HL-60/S4 (cell line): ENCODE measurements at regions not wholly inside any gene's neighbourhood (a gene's known extent, or its start where the extent isn't known, plus 50 kb on each side); places are given as distances from the start of the nearest gene placed in this dataset.

Experiments
- in situ Hi-C: fragments of 300-500 bp; cut with MboI; formaldehyde crosslinking; loops from 2 replicates; pipeline ENCODE4 v1.14.3; 2022; ENCODE audit warnings: low sequenced_read_pairs

DNA sequence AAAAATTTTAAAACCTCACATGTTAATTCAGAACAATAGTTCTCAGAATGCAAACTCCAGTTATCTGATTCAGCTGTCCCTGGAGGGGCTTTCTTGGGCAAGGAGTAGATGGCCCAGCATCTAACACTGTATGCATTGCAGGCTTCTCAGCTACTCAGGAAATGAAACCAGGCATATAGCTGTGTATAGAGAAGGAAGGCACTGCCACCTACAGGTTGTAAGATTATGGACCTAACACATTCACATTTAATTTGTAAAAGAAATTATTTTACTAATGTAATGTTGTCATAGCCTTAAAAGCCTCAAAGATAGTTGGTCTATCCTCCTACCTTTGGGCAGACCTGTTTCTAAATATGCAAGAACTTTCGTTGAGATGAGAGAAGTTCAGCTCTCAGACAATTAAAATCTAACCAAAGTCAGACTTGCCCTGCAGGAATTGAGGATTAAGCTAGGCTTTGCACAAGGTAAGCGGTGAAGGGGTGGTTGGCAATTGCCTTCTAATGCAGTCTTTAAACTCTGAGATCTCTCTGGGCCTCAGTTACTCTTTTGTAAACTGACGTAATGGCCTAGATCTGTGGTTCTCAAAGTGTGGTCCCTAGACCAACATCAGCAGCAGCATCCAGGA lies 132.8 kb upstream of the SLC24A5 start:
- in situ Hi-C loops = loop anchor here (25.0 kb wide), 1 partner anchor 801 kb away; no protein-coding TSS in a partner anchor

DNA sequence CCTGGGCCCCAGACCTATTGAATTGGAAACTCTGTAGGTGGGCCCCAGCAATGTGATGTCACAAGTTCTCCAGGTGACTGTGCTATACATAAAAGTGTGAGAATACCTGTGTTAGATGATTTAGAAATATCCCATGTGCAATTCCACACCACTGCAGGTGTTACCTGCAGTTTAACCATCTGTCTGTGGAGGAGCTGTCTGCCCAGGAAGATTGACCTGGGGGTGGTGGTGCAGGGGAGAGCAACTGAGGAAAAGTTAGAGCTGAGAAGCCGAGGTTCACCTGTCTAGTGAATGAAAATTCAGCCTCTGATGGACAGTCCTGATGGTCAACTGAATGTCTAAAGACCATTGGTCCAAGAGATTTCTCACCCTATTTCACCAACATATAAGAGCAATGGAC lies 132.2 kb upstream of the SLC24A5 start:
- in situ Hi-C loops = loop anchor here (25.0 kb wide), 1 partner anchor 801 kb away; no protein-coding TSS in a partner anchor

DNA sequence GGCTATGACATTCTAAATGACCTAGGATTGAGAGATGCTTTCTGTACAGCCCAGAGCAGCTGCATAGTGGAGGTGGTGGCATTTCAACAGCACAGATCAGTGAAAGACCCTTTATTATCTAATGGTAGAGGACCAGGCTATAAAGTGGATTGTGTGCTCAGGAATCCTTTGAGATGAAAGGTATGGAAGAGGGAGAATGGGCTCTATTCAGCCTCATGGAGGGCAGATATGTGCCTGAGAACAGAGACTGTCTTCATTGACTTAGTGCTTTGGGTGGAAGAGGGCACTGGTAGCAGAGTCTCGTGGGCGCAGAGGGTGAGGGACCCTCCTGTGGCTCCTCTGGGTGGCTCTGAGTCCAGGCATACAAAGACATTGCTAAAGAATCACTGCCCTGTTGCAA lies 130.0 kb upstream of the SLC24A5 start:
- in situ Hi-C loops = loop anchor here (10.0 to 25.0 kb wide), 2 partner anchors 266 to 804 kb away; no protein-coding TSS in a partner anchor

DNA sequence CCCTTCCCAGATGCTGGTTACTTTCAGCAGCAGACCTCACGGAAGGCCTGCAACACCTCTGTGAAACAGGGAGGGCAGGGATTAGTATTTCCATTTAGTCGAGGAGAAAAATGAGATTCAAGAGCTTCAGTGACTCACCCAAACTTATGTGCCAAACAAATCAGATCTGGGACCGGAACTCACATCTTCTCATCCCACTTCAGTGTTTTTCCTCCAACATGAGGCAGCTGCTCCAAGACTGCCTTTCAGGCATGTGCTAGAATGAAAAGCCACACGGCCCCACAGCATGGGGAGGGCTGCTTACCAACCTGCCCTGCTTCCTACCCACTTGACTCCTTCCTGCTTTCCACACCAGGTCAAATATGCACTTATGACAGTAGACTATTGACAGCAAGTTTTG lies 129.4 kb upstream of the SLC24A5 start:
- in situ Hi-C loops = loop anchor here (10.0 to 25.0 kb wide), 2 partner anchors 267 to 804 kb away; no protein-coding TSS in a partner anchor

DNA sequence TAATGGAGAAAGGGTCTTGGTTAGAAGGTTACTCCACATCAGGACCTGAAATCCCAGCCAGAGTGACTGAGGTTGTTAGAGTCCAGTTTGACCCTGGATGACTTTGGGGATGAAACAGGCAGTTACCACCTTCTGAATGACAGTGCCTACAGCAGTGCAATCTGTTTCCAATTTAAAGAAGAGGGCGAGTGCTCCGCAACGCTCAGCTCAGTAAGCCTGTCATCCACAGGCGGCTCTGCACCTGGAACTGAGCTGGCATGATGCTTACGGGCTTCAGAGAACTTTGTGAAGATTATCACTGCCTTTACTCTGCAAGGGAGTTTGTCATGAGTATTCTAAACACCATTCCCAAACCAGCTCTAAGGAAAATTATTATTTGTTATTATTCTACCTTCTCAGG lies 127.7 kb upstream of the SLC24A5 start:
- in situ Hi-C loops = loop anchor here (10.0 to 25.0 kb wide), 2 partner anchors 268 to 806 kb away; no protein-coding TSS in a partner anchor

DNA sequence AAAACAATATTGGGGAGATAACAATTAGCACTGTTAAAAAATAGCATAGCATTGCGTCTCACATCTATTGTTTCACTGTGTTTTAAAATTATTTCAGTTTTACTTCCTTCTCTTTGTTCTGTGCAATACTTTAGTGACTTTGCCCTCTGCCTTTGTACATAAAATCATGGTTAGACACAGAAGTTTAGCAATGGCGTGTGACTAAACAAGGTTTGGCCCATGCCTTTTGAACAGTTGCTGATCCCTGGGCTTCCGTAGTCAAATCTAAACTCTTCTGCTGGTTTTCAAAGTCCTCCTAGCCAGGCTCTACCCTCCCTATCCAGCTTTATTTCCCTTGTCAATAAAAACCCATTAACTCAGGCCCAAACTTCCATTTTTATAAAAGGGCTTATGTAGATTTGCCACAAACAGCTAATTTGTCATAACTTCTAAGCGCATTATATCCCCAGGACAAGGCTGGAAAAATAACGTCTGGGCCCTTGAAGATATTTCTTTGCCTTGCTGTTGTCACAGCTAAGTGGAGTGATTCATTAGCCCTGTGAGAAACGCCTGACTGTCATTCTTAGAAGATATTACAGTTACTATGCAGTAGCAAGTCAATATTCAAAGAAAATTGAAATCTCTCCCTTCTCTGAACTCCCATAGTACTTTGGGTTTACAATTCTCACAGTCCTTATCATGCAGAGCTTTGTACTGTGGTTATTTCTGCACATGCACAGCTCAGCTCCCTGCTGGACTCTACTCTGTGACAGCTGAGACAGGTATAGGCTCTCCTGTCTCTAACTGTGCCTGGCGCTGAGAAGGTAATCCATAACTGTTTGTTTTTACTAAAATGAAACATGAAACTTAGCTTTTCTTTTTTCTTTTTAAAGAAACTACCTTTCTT lies 123.4 kb upstream of the SLC24A5 start:
- in situ Hi-C loops = loop anchor here (10.0 to 25.0 kb wide), 2 partner anchors 273 to 810 kb away; no protein-coding TSS in a partner anchor

DNA sequence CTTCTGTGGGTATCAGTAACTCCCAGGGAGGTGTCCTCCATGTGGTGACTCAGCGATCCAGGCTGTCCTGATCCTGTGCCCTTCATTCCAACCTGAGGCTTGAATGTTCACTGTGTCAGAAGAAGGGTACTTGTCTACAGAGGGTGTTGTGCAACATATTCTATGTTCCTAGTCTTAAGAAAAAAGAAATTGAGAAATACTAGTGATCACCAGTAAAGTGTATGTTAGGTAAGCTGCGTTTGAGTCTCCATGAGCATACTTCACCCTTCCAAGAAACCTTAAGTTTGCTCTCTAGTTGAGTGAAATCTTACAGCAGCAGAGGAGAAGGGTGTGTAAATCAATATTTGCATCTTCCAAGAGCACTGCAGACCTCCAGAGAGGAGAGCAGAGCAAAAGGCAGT lies 122.2 kb upstream of the SLC24A5 start:
- in situ Hi-C loops = loop anchor here (10.0 to 25.0 kb wide), 2 partner anchors 274 to 811 kb away; no protein-coding TSS in a partner anchor

DNA sequence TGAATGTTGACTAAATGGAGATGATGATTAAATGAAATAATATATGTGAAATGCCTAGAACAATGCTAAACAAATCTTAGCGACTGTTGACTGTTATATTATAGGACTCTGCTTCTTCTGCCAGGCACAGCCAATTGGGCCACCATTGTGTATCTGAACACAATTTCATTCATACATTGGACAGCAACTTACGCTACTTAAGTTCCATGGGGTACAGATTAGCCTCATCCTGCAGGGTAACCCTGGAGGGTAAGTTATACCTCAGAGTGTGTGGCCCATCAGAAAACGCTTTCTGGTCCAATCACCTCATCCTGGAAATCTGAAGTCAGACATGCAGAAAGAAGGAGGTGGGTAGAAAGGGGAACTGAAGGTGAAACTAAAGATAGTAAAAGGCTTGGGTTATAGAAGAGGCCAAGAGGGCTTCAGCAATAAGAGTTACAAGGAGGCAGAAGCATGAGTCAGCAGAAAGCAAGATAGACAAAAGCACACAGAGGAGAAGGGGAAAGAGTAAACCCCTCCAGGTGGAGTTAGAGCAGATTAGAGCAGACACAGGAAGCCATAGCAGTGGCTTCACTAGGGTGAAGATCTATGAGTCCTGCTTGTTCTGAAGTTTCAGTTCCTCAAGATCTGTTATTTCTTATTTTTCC lies 119.3 kb upstream of the SLC24A5 start:
- in situ Hi-C loops = no loop called here

DNA sequence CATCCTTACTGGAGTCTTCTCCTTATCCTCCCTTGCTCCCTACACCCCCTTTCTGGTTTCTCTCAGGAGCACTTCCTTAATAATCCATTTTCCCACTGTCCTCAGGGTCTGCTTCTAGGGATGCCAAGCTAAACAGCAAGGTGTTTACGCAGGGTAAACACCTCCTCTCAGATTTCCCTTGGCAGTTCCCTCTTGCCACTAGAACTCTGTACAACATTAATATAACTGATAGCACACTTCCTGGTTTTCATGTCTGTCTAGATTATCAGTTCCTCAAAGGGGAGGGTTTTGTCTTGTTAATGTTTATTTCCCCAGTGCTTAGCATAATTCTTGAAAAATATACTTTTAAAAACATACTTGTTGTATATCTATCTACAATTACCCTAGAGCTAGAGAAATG lies 118.0 kb upstream of the SLC24A5 start:
- in situ Hi-C loops = no loop called here

DNA sequence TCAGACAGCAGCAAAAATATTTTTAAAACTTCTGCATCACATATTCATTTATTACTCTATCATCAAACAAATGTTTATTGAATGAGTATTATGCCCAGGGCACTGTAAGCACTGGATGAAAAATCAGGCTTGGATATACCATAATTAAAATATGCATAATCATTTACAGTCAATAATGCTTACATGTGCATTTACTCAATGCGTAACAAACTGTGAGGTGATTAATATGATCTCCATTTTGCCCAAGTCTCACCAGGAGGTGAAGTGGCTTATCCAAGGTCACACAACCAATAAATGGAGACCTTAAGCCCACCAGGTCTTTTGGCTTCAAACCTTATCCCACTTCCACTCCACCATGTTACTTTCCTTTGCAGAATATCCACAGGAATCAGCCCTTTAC lies 117.3 kb upstream of the SLC24A5 start:
- in situ Hi-C loops = no loop called here

DNA sequence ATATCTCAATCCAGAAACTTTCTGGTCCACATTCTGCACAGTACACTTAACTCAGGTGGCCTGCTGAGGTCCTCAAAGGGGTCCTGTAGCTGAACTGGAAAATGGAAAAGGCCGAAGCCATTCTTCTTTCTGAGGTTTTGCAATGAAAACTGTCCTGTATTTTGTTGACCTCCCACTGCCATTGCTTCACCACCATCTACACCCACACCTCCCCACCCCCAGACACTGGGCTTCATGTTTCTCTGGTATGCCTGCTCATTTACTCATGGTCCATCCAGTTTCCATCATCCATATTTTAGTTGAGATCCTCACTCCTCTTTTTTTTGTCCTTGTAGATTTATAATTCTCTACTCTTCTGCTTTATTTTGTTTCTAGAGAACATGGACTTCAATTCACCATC lies 115.7 kb upstream of the SLC24A5 start:
- in situ Hi-C loops = no loop called here

DNA sequence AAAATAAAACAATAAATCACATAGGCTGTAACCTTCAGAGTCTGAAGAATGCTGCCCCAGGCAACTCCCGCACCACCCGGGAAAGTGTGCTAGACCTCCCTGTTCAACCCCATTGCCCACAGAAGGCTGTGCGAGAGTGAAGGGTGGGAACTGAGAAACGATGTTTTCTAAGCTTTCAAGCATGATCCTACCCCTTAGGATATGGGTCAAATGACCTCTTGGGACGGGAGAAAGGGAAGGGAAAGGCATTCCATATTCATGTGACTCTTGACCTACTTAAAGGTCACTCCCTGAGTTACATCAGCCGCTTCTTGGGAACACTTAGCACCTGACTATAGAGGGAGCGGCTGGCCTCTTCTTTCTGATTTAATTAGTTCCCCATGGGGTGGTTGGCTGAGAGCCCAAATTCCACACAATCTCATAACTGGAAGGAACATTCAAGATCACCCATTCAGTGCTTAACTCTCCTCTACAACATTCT lies 114.7 kb upstream of the SLC24A5 start:
- in situ Hi-C loops = no loop called here

DNA sequence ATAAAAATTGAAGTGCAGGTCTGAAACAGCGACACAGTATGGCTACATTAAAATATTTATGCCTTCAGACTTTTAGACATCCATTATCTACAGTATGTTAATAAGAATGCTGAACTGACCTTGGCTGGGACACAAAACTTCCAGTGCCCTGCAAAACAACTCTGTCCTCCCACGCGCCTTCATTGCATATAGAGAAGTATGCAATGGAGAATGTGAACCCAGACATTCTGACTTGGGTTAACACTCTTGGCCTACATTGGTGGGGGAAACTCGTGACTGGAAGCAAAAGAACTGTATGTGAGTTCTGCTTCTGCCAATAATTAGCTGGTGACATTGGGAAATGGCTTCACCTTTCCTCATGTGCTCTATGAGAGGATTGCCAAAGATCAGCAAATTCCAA lies 110.5 kb upstream of the SLC24A5 start:
- in situ Hi-C loops = no loop called here

DNA sequence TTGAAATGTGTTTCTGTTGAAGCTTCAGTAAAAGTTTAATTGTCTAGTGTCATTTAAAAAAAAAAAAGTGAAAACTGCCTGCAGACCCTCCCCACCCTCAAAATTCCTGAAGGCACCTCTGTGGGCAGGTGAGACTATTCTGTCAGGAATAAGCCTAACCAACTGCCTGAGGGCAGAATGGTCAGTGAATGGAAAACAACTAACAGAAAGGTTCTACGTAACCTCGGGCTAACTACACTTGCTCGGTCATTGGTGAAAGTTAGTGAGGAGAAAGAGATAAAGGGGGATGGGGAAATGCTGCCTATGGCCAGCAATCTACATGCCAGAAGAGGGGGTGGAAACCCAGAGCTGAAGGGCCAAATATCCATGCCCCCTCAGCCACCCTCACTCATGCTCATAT lies 108.6 kb upstream of the SLC24A5 start:
- in situ Hi-C loops = no loop called here

DNA sequence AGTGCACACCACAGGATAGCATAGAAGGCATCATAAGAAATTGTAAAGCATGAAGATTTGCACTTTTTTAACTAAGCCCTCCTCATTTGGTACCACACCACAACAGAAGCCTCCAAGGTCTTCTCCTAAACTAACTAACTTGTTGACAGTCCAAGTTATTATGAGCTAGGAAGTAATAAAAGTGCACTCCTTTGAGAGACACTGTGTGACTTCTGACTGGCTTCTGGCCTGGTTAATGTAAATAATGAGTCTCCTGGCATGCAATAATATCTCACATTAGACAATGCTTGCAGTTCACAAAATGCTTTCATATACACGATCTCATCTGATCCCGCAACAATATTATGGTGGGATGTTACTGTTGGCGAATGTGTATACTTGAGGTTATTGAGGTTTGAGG lies 103.9 kb upstream of the SLC24A5 start:
- in situ Hi-C loops = no loop called here

DNA sequence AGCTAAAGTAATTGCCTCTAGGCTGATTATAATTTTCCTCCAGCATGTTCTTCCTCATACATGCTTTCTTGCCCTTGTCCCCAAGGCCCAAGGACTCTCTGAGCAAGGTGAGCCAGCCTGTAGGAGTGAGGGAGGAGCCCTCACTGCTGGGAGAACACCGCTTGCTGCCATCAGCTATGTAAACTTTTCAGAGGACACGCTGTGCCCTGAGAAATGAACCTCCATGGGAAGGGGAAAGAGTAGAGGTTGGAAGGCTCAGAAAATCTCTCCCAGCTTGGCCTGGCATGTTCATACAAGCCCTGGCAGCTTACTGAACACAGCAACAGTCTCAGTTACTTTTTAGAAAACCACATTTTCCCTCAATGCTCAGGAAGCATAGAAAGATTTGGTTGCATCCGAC lies 103.0 kb upstream of the SLC24A5 start:
- in situ Hi-C loops = no loop called here

DNA sequence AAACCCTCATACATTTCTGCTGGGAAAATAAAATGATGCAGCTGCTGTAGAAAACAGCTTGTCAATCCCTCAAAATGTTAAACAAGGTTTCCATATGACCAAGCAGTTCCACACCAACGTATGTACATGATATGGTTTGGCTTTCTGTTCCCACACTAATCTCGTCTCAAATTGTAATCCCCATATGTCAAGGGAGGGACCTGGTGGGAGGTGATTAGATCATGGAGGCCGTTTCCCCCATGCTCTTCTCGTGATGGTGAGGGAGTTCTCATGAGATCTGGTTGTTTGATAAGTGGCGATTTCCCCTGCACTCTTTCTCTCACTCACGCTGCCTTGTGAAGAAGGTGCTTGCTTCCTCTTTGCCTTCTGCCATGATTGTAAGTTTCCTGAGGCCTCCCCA lies 100.6 kb upstream of the SLC24A5 start:
- in situ Hi-C loops = no loop called here

DNA sequence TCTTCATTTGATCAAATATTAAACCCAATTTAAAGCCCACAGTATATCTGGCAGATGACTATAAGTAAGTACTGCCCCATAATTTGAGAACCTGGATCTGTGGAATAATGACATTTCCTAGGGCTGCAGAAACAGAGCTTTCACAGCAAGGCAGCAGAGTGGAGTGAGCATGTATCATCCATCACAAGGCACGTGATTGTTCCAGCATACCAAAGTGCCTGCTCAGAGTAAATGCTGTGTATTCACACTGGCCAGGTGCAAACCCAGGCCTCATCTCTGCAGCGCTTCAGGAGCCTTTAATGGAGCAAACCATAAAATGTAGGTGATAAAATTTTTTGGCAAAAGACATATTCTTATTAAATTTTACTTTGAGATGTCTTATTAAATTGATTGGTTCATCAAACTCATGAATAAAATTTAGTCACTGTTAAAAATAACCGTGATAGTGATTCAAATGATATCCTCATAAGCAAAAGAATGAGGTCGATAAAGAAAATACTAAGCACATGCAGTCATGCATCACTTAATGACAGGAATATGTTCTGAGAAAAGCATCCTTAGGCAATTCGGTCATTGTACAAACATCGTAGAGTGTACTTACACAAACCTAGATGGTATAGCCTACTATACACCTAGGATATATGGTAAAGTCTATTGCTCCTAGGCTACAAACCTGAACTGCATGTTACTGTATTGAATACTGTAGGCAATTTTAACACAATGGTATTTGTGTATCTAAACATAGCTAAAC lies 99.3 kb upstream of the SLC24A5 start:
- in situ Hi-C loops = no loop called here

DNA sequence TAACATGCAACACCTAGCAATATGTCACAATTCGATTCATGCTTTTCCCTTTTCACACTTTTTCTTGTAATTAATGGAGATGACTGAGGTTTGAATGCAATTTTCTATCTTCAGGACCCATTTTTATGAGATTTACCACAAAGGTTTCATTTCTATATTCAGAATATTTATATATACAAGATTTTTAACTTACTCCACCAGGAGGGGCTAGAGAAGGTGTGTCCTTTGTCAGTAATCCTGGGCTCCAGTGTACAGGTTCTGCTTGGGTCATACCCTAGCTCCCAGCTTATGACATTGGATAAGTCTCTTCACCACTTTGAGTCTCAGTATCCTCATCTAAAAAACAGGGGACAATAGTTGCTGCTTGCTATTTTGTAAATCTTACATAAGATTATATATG lies 95.7 kb upstream of the SLC24A5 start:
- in situ Hi-C loops = no loop called here

DNA sequence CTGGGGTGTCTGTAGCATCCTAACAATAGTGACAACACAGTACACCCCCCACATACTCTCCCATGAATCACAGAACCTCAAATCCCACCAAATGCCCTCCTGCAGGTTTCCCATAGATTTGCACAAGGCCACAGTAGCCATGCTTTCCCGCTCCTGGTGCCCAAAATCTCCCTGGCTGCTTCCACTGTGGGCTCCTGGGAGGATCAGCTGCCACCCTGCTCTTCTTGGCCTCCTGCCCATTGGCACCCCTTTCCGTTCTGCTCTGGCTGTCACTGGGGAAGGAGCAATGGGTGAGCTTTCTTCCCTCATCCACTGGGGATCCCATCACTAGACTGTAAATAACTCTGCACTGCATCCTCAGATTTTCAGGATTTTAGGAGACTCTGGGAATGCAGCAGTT lies 92.1 kb upstream of the SLC24A5 start:
- in situ Hi-C loops = no loop called here

DNA sequence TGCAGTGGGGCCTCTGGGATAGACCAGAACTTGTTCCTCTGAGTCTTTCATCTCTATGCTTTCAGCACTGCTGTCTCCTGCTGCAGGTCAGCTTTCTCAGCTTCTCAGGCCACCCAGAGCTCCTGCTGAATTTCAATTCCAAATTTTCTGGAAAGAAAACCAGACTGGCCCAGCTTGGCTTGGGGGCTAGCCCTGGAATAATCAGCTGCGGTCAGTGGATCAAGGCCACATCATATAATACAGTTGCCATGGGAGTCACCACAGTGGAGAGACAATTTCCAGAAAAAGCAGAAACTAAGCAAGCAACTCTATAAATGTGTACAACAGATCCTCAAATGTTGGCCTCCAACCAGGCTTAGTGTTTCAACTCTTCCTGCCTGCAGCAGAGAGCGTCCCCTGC lies 91.1 kb upstream of the SLC24A5 start:
- in situ Hi-C loops = no loop called here
